SK-N-SH treated with all-trans-retinoic acid at 6 μM for 48 hours (cell line): ENCODE measurements at regions not wholly inside any gene's neighbourhood (a gene's known extent, or its start where the extent isn't known, plus 50 kb on each side); places are given as distances from the start of the nearest gene placed in this dataset.

Experiments used
- ARNTL ChIP-seq: fragments of 450-650 bp; formaldehyde crosslinking; IDR thresholded peaks from 2 replicates; pipeline ENCODE4 v1.5.0; 2020; ENCODE audit warnings: low read depth, mild to moderate bottlenecking, moderate library complexity, borderline replicate concordance
- CSDC2 ChIP-seq: fragments of 250-450 bp; sonication (Bioruptor Pico); IDR thresholded peaks from 2 replicates; pipeline ENCODE4 v1.5.0; 2020; ENCODE audit warnings: mild to moderate bottlenecking, moderate library complexity
- OSR1 ChIP-seq: fragments of 250-450 bp; sonication (Bioruptor Pico); IDR thresholded peaks from 2 replicates; pipeline ENCODE4 v1.8.0; 2022; ENCODE audit warnings: moderate library complexity, mild to moderate bottlenecking, inconsistent platforms
- PATZ1 ChIP-seq: fragments of 250-450 bp; sonication (Bioruptor Pico); IDR thresholded peaks from 2 replicates; pipeline ENCODE4 v1.8.0; 2020; ENCODE audit warnings: mild to moderate bottlenecking, moderate library complexity, borderline replicate concordance
- SNAI2 ChIP-seq: fragments of 250-450 bp; sonication (Bioruptor Pico); IDR thresholded peaks from 2 replicates; pipeline ENCODE4 v1.5.0; 2020; ENCODE audit warnings: mild to moderate bottlenecking, moderate library complexity
- ZC3H10 ChIP-seq: fragments of 250-450 bp; sonication (Bioruptor Pico); IDR thresholded peaks from 2 replicates; pipeline ENCODE4 v1.5.1; 2021; ENCODE audit warnings: mild to moderate bottlenecking, moderate library complexity
- ZFP3 ChIP-seq: fragments of 250-450 bp; sonication (Bioruptor Pico); IDR thresholded peaks from 2 replicates; pipeline ENCODE4 v1.5.0; 2020; ENCODE audit warnings: mild to moderate bottlenecking, moderate library complexity
- ZNF8 ChIP-seq: fragments of 450-650 bp; formaldehyde crosslinking; IDR thresholded peaks from 2 replicates; pipeline ENCODE4 v1.5.0; 2020; ENCODE audit warnings: mild to moderate bottlenecking, moderate library complexity
- TF ChIP-seq, protein P1 (sequence below): fragments of 250-450 bp; sonication (Bioruptor Pico); IDR thresholded peaks from 2 replicates; pipeline ENCODE4 v1.5.1; 2020; ENCODE audit warnings: low read depth, mild to moderate bottlenecking, moderate library complexity

DNA sequence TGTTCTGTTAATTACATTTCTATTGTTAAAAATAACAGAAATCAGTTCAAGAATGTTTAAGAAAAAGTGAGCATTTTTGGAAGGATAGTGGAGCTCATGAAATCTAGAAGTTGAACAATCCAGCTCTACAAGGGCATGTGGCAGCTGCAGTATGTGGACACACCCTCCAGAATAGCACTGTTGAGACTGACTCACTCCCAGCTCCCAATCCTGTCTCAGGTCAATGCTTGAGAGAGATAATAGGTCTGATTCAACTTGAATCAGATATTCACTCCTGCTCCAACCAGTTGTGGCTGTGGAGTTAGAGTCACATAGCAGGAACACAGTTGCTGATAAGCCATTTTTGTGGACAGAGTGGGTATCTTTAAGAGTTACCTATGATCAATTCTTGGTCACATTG is 113.0 kb upstream of the NTF3 start:
- TF ChIP-seq SNAI2 (CRISPR knock-in tag): no peak
- TF ChIP-seq ZNF8 (CRISPR knock-in tag): no peak
- no peak for TF ChIP-seq PATZ1
- TF ChIP-seq ARNTL: no peak
- no peak for TF ChIP-seq ZFP3 (CRISPR knock-in tag)
- TF ChIP-seq OSR1 (CRISPR knock-in tag): no peak
- TF ChIP-seq, protein P1, sequence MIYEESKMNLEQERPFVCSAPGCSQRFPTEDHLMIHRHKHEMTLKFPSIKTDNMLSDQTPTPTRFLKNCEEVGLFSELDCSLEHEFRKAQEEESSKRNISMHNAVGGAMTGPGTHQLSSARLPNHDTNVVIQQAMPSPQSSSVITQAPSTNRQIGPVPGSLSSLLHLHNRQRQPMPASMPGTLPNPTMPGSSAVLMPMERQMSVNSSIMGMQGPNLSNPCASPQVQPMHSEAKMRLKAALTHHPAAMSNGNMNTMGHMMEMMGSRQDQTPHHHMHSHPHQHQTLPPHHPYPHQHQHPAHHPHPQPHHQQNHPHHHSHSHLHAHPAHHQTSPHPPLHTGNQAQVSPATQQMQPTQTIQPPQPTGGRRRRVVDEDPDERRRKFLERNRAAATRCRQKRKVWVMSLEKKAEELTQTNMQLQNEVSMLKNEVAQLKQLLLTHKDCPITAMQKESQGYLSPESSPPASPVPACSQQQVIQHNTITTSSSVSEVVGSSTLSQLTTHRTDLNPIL (CRISPR knock-in tag): no peak
- TF ChIP-seq ZC3H10: no peak
- TF ChIP-seq CSDC2 (CRISPR knock-in tag): no peak
